SIG-M5 treated with dmso at 0.1 percent for 504 hours (cell line): ENCODE measurements at regions not wholly inside any gene's neighbourhood (a gene's known extent, or its start where the extent isn't known, plus 50 kb on each side); places are given as distances from the start of the nearest gene placed in this dataset.
"Not testable (repeated sequence)": the region's sequence is repeated elsewhere in the genome, so short reads cannot be mapped to it uniquely, and the experiment has no call there.

Source experiments
- DNase-seq: peaks from one replicate; lab custom pipeline; 2025; ENCODE audit not compliant: unreplicated experiment; lab: John Stamatoyannopoulos, UW

DNA sequence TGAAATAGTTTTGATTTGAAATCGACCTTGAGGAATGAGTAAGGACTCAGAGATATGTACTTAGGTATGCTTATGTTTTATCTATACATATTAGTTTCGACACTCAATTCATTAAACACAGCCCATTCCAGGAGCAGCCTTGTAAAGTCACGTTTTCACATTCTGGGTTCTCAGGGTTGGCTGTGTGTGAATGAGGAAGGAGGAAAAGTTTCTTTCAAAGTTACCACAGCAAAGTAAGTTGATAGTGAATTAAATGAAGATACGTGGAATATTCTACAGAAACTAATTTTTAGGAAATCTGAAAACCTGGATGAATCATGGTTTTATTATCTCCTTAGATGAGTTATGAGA lies 133.5 kb downstream of the C3orf38 start:
- DNase-seq, result no peak

DNA sequence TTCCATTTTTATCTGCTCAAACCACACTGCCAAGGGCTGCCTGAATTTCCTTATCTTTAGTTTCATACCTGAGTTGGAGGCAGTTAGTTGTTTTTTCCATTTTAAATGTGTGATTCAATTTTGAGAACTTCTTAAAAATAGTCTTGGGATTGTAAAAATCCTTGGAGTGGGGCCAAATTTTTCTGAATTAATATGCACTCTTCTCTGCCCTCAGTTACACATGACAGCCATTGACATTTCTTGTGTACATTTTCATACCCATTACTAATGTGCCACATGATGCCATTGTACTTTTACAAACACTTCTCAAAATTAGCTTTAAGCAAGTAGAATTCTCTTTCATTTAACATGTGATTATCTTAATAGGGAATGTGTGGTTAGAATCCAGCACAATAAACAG lies 141.7 kb downstream of the C3orf38 start:
- DNase-seq, result no peak

DNA sequence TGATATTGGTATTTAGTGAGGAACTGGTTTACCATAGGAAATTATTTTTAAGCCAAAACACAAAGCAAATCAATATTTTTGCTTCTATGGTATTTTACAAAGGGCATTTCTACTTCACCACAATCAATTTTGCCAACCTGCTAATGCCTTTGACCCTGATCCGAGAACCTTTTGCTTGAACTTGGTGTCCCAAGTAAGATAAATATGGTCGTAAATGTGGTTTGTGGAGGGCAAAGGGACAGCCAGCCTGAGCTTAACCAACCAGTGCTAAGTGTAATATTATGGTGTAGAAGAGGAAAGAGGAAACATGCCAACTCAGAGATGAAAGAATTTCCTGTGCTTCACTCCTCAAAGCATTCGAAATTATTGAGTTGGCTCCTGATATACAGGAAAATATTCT lies 148.4 kb downstream of the C3orf38 start:
- DNase-seq, result peak; percentile 0

- no peak for DNase-seq
These were observed 151.7 kb downstream of the C3orf38 start for GRCh38 chr3:88301273-88301995.

GRCh38 chr3:88301996-88302393 lies 152.2 kb downstream of the C3orf38 start:
- DNase-seq, result no peak

- not testable (repeated sequence) for DNase-seq
These were observed 153.7 kb downstream of the C3orf38 start for GRCh38 chr3:88303331-88303904.

- no peak for DNase-seq
These were observed 157.9 kb downstream of the C3orf38 start for GRCh38 chr3:88307666-88308065.

- peak; percentile 16 for DNase-seq
These were observed 162.1 kb downstream of the C3orf38 start for GRCh38 chr3:88311826-88312225.

GRCh38 chr3:88312256-88312655 lies 162.5 kb downstream of the C3orf38 start:
- DNase-seq, result no peak

DNA sequence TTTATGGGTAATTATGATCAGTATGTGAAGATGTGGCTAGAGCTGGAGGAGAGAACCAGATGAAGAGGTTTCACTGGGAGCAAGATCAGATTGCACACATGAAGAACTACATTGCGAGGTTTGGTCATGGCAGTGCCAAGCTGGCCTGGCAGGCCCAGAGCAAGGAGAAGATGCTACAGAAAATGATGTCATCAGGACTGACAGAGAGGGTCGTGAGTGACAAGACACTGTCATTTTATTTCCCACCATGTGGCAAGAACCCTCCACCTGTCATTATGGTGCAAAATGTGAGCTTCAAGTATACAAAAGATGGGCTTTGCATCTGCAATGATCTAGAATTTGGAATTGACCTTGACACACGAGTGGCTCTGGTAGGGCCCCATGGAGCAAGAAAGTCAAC lies 168.3 kb downstream of the C3orf38 start:
- DNase-seq, result no peak

DNA sequence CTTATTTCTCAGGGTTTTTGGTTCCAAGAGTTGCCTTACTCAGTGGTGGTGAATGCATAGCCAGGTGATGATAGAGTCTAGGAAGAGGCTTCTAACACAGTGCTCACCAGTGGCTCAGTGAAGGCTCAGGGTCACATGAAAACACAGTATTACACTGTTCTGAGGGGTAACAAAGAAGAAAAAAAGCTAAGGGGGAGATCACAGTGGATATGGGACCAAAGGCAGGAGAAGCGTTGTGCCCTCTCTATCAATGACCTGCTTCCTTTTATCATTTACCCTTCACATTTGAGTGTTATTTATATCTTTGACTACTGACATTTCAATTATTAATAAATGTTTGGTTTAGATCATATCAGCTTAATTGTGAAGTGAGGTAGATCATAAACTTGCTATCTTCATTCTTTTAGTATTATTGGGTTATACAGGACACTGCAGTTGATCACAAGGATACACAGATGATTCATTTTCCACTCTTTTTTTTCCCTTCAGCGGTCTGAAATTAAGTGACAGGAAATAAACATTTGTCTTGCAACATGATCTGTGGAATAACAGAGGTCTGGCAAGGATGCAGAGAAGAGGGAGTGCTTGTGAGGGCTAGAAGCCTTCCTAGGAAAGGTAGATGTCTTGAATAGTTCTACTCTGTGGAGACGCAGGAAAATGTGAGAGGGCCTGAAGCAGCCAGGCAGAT lies 171.7 kb downstream of the C3orf38 start:
- no peak for DNase-seq

GRCh38 chr3:88324788-88325187 lies 175.0 kb downstream of the C3orf38 start:
- no peak for DNase-seq

DNA sequence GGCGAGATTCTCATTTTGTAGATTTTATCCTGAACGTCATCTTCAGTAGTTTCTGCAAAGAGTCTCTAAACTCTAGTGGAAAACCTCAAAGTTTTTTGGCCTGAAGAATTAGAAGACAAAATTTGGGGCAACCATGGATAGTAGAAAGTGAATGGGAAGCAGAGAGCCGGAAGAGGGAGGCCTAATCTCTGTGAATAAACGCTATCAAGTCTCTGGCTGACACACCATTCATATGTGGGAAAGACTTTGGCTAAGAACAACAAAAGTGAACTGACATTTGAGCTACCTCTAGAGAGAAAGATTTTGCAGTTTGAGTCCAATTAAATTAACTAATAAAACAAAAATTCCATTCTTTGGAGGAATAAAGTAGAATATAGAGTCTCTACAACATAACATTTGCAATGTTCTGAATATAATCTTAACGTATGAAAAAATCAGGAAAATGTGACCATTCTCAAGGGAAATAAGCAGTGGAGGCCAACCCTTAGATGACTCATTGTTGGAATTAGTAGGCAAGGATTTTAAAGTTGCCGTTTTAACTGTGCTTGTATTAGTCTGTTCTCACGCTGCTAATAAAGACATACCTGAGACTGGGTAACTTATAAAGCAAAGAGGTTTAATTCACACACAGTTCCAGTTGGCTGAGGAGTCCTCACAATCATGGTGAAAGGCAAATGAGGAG lies 184.6 kb downstream of the C3orf38 start:
- no peak for DNase-seq

DNA sequence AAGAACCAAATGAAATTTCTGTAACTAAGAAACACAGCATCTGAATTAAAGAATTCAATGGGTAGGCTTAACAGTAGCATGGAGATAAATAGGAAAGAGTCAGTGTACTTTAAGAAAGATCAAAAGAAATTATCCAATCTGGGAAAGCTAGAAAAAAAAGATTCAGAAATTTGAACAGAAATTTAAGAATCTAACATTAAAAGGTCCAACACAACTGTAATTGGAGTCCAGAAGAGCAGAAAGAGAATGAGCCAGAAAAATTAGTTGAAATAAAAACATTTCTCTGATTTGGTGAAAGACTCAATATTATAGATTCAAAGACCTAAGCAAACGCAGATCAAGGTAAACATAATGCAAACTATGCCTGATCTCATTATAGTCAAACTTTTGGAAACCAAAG lies 187.1 kb downstream of the C3orf38 start:
- DNase-seq, result no peak

DNA sequence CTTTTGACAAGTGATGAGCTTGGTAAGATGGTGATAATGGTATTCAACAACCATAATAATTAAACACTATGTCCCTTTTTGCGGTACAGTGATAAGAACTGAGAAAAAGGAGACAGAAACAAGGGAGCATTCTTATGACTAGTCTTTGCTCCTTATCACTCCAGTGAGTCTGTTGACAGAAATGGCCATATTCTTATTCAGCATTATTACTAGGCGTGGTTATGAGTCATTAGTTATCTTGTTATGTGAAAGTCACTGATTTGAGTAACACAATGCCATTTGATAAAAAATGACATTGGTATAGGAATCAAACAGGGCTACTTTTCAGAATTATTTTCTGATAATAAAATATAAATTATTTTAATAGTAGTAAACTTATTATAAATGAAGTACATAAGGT lies 193.5 kb downstream of the C3orf38 start:
- no peak for DNase-seq

GRCh38 chr3:88346643-88347042 lies 196.9 kb downstream of the C3orf38 start:
- no peak for DNase-seq

GRCh38 chr3:88362428-88362827 lies 212.7 kb downstream of the C3orf38 start:
- DNase-seq, result no peak

- DNase-seq, result no peak
These were observed 215.2 kb downstream of the C3orf38 start for GRCh38 chr3:88364926-88365325.

GRCh38 chr3:88369337-88369736 lies 219.6 kb downstream of the C3orf38 start:
- DNase-seq, result no peak

- DNase-seq, result no peak
These were observed 220.0 kb downstream of the C3orf38 start for GRCh38 chr3:88369767-88370166.

GRCh38 chr3:88385090-88385489 lies 235.3 kb downstream of the C3orf38 start:
- DNase-seq, result no peak

GRCh38 chr3:88398581-88398980 lies 248.8 kb downstream of the C3orf38 start:
- DNase-seq, result no peak
